ENCODE measurements at regions not wholly inside any gene's neighbourhood (a gene's known extent, or its start where the extent isn't known, plus 50 kb on each side); places are given as distances from the start of the nearest gene placed in this dataset.
"Not testable (repeated sequence)": the region's sequence is repeated elsewhere in the genome, so short reads cannot be mapped to it uniquely, and the experiment has no call there.

- Histone ChIP-seq H3K9me3 (ENCODE audit: control insufficient read depth in 2 of 3, low read length in 3 of 3) (peaks cover 0 to 12% (median 0%) of the 10 kb centered on the region in 3 experiments), H3K36me3 (ENCODE audit: control insufficient read depth in 2 of 3, insufficient read depth in 3 of 3, low read length in 3 of 3) (no peaks in the 10 kb centered on the region), H3K27ac (ENCODE audit: low read depth, low read length) (no peak overlapping the region), H3K27me3 (ENCODE audit: control insufficient read depth in 2 of 2, insufficient read depth in 2 of 2, low read length in 2 of 2) (no peaks in the 10 kb centered on the region), H3K4me3 (ENCODE audit: low read length) (no peak overlapping the region), H3K4me1 (ENCODE audit: control insufficient read depth in 2 of 2, insufficient read depth in 2 of 2, low read length in 2 of 2) (no peaks in the 10 kb centered on the region)
- Mint-ChIP-seq H3K4me3 (no peak overlapping the region), H3K36me3 (peaks cover 5 to 71% (median 68%) of the 10 kb centered on the region in 5 donors), H3K27ac (no peak overlapping the region), H3K27me3 (no peaks in the 10 kb centered on the region), H3K9me3 (peaks cover 1 to 37% (median 12%) of the 10 kb centered on the region in 11 donors), H3K4me1 (no peaks in the 10 kb centered on the region)
- DNase-seq = no peak
- intact Hi-C loops (cut with micrococcal nuclease) = no loop called here
- POLR2A ChIA-PET = no interaction called here
- CTCF ChIA-PET = no interaction called here
- ATAC-seq = no peak
These were observed 50.9 kb upstream of the WARS2 start for GRCh38 chr1:119191325-119191724.

GRCh38 chr1:119204197-119204960 lies 63.9 kb upstream of the WARS2 start:
- Mint-ChIP-seq H3K4me3 (no peak overlapping the region), H3K27ac (no peak overlapping the region), H3K9me3 (peaks cover 0 to 32% (median 9%) of the 10 kb centered on the region in 11 donors), H3K36me3 (peaks cover 3 to 48% (median 38%) of the 10 kb centered on the region in 5 donors), H3K4me1 (no peaks in the 10 kb centered on the region), H3K27me3 (no peaks in the 10 kb centered on the region)
- H3K36me3 ChIP-seq (ENCODE audit: control insufficient read depth in 2 of 3, insufficient read depth in 3 of 3, low read length in 3 of 3) = no peaks in the 10 kb centered on the region
- ATAC-seq = no peak
- POLR2A ChIA-PET = no interaction called here
- no peak for DNase-seq
- H3K9me3 ChIP-seq (ENCODE audit: control insufficient read depth in 2 of 3, low read length in 3 of 3) = peaks cover 0 to under 1% (median 0%) of the 10 kb centered on the region in 3 experiments
- CTCF ChIA-PET = no interaction called here
- no peak overlapping the region for H3K27ac ChIP-seq (ENCODE audit: low read depth, low read length)
- no peaks in the 10 kb centered on the region for H3K4me1 ChIP-seq (ENCODE audit: control insufficient read depth in 2 of 2, insufficient read depth in 2 of 2, low read length in 2 of 2)
- H3K27me3 ChIP-seq (ENCODE audit: control insufficient read depth in 2 of 2, insufficient read depth in 2 of 2, low read length in 2 of 2) = no peaks in the 10 kb centered on the region
- intact Hi-C loops (cut with micrococcal nuclease) = no loop called here
- no peak overlapping the region for H3K4me3 ChIP-seq (ENCODE audit: low read length)

DNA sequence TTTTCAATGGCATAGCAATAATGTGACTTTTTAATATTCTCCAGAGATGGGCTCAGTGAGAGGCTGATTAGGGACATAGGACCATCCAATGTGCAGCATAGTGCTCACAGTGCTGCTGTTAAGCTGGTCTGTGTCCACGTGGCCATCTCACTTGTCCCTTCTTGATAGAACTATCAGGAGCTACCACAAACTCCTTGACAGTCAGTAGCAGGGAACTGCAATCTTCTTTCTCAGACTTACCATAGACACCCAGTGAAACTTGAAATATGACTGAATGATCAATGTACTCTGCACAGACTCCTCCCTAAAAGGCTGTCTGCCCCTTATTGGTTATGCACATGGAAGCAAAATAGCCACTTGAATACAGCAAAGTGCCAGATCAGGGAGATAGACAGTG lies 64.5 kb upstream of the WARS2 start:
- intact Hi-C loops (cut with micrococcal nuclease) = no loop called here
- no peak overlapping the region for H3K4me3 ChIP-seq (ENCODE audit: low read length)
- no peak overlapping the region for H3K27ac ChIP-seq (ENCODE audit: low read depth, low read length)
- H3K4me1 Mint-ChIP-seq = no peaks in the 10 kb centered on the region
- H3K9me3 ChIP-seq (ENCODE audit: control insufficient read depth in 2 of 3, low read length in 3 of 3) = no peaks in the 10 kb centered on the region
- H3K27me3 ChIP-seq (ENCODE audit: control insufficient read depth in 2 of 2, insufficient read depth in 2 of 2, low read length in 2 of 2) = no peaks in the 10 kb centered on the region
- H3K36me3 ChIP-seq (ENCODE audit: control insufficient read depth in 2 of 3, insufficient read depth in 3 of 3, low read length in 3 of 3) = no peaks in the 10 kb centered on the region
- H3K4me1 ChIP-seq (ENCODE audit: control insufficient read depth in 2 of 2, insufficient read depth in 2 of 2, low read length in 2 of 2) = no peaks in the 10 kb centered on the region
- POLR2A ChIA-PET = no interaction called here
- no peak for DNase-seq
- CTCF ChIA-PET = no interaction called here
- H3K4me3 Mint-ChIP-seq = no peak overlapping the region
- peaks cover 0 to 26% (median 8%) of the 10 kb centered on the region in 11 donors for H3K9me3 Mint-ChIP-seq
- no peaks in the 10 kb centered on the region for H3K27me3 Mint-ChIP-seq
- peaks cover 3 to 48% (median 38%) of the 10 kb centered on the region in 5 donors for H3K36me3 Mint-ChIP-seq
- no peak for ATAC-seq
- H3K27ac Mint-ChIP-seq = no peak overlapping the region

- Histone ChIP-seq H3K27me3 (ENCODE audit: control insufficient read depth in 2 of 2, insufficient read depth in 2 of 2, low read length in 2 of 2) (no peaks in the 10 kb centered on the region), H3K27ac (ENCODE audit: low read depth, low read length) (no peak overlapping the region), H3K4me3 (ENCODE audit: low read length) (no peak overlapping the region), H3K36me3 (ENCODE audit: control insufficient read depth in 2 of 3, insufficient read depth in 3 of 3, low read length in 3 of 3) (no peaks in the 10 kb centered on the region), H3K9me3 (ENCODE audit: control insufficient read depth in 2 of 3, low read length in 3 of 3) (no peaks in the 10 kb centered on the region), H3K4me1 (ENCODE audit: control insufficient read depth in 2 of 2, insufficient read depth in 2 of 2, low read length in 2 of 2) (no peaks in the 10 kb centered on the region)
- ChIA-PET CTCF (no interaction called here), POLR2A (no interaction called here)
- Mint-ChIP-seq H3K4me1 (no peaks in the 10 kb centered on the region), H3K4me3 (no peak overlapping the region), H3K9me3 (peaks cover 0 to 26% (median 3%) of the 10 kb centered on the region in 11 donors), H3K27ac (no peak overlapping the region), H3K36me3 (peaks cover 2 to 48% (median 26%) of the 10 kb centered on the region in 5 donors), H3K27me3 (no peaks in the 10 kb centered on the region)
- DNase-seq (no peak), ATAC-seq (no peak)
- intact Hi-C loops (cut with micrococcal nuclease) = no loop called here
These were observed 68.6 kb upstream of the WARS2 start for GRCh38 chr1:119209061-119209460.

GRCh38 chr1:119209596-119210295 lies 69.3 kb upstream of the WARS2 start:
- H3K27me3 Mint-ChIP-seq = no peaks in the 10 kb centered on the region
- H3K36me3 Mint-ChIP-seq = peaks cover 2 to 51% (median 26%) of the 10 kb centered on the region in 5 donors
- no peak overlapping the region for H3K27ac ChIP-seq (ENCODE audit: low read depth, low read length)
- H3K9me3 Mint-ChIP-seq = peaks cover 0 to 26% (median 3%) of the 10 kb centered on the region in 11 donors
- DNase-seq (no peak), ATAC-seq (no peak)
- H3K4me3 ChIP-seq (ENCODE audit: low read length) = no peak overlapping the region
- H3K27me3 ChIP-seq (ENCODE audit: control insufficient read depth in 2 of 2, insufficient read depth in 2 of 2, low read length in 2 of 2) = no peaks in the 10 kb centered on the region
- H3K27ac Mint-ChIP-seq = no peak overlapping the region
- no peaks in the 10 kb centered on the region for H3K36me3 ChIP-seq (ENCODE audit: control insufficient read depth in 2 of 3, insufficient read depth in 3 of 3, low read length in 3 of 3)
- H3K9me3 ChIP-seq (ENCODE audit: control insufficient read depth in 2 of 3, low read length in 3 of 3) = no peaks in the 10 kb centered on the region
- H3K4me1 Mint-ChIP-seq = no peaks in the 10 kb centered on the region
- H3K4me1 ChIP-seq (ENCODE audit: control insufficient read depth in 2 of 2, insufficient read depth in 2 of 2, low read length in 2 of 2) = no peaks in the 10 kb centered on the region
- ChIA-PET CTCF (no interaction called here), POLR2A (no interaction called here)
- H3K4me3 Mint-ChIP-seq = no peak overlapping the region
- intact Hi-C loops (cut with micrococcal nuclease) = no loop called here

DNA sequence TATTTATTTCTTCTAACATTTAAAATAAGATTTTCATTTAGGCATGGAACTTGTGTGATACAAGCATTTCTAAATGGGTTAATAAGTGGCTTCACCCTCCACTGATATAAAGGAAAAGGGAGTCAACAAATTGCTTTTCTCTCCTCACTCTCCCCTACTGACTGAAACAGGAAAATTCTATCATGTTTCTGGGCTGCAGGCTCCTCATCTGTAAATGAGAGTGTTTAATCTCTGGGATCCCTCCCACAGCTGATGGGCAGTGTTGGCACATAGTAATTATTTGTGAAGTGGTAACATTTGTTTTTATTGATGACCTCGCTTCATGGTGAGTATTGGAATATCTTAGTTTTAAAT lies 69.8 kb upstream of the WARS2 start:
- Mint-ChIP-seq H3K4me3 (no peak overlapping the region), H3K27ac (no peak overlapping the region)
- CTCF ChIA-PET = no interaction called here

GRCh38 chr1:119213213-119213612 lies 72.8 kb upstream of the WARS2 start:
- H3K4me1 Mint-ChIP-seq; H3K27ac ChIP-seq (ENCODE audit: low read depth, low read length); H3K36me3 ChIP-seq (ENCODE audit: control insufficient read depth in 2 of 3, insufficient read depth in 3 of 3, low read length in 3 of 3); ATAC-seq; CTCF ChIA-PET; H3K27me3 ChIP-seq (ENCODE audit: control insufficient read depth in 2 of 2, insufficient read depth in 2 of 2, low read length in 2 of 2); POLR2A ChIA-PET; DNase-seq; H3K4me3 Mint-ChIP-seq; H3K27ac Mint-ChIP-seq; intact Hi-C loops (cut with micrococcal nuclease); H3K9me3 ChIP-seq (ENCODE audit: control insufficient read depth in 2 of 3, low read length in 3 of 3); H3K27me3 Mint-ChIP-seq; H3K4me1 ChIP-seq (ENCODE audit: control insufficient read depth in 2 of 2, insufficient read depth in 2 of 2, low read length in 2 of 2); H3K4me3 ChIP-seq (ENCODE audit: low read length): not testable (repeated sequence)
- peaks cover under 1 to 49% (median 21%) of the 10 kb centered on the region in 5 donors for H3K36me3 Mint-ChIP-seq
- H3K9me3 Mint-ChIP-seq = peaks cover 0 to 16% (median 0%) of the 10 kb centered on the region in 11 donors

More for the DNA sequence above, 69.8 kb upstream of the WARS2 start:
- Histone ChIP-seq H3K36me3 (ENCODE audit: control insufficient read depth in 2 of 3, insufficient read depth in 3 of 3, low read length in 3 of 3) (no peaks in the 10 kb centered on the region), H3K27ac (ENCODE audit: low read depth, low read length) (no peak overlapping the region), H3K9me3 (ENCODE audit: control insufficient read depth in 2 of 3, low read length in 3 of 3) (no peaks in the 10 kb centered on the region), H3K4me1 (ENCODE audit: control insufficient read depth in 2 of 2, insufficient read depth in 2 of 2, low read length in 2 of 2) (no peaks in the 10 kb centered on the region), H3K27me3 (ENCODE audit: control insufficient read depth in 2 of 2, insufficient read depth in 2 of 2, low read length in 2 of 2) (no peaks in the 10 kb centered on the region), H3K4me3 (ENCODE audit: low read length) (no peak overlapping the region)
- Mint-ChIP-seq H3K9me3 (peaks cover 0 to 26% (median 3%) of the 10 kb centered on the region in 11 donors), H3K36me3 (peaks cover 2 to 51% (median 26%) of the 10 kb centered on the region in 5 donors), H3K27me3 (no peaks in the 10 kb centered on the region), H3K4me1 (no peaks in the 10 kb centered on the region)
- POLR2A ChIA-PET = no interaction called here
- intact Hi-C loops (cut with micrococcal nuclease) = no loop called here
- no peak for ATAC-seq
- DNase-seq = no peak

All from naive thymus-derived CD4-positive, alpha-beta T cell (primary cell).